Retinal pigment epithelial cell (primary cell): ENCODE measurements at regions not wholly inside any gene's neighbourhood (a gene's known extent, or its start where the extent isn't known, plus 50 kb on each side); places are given as distances from the start of the nearest gene placed in this dataset.
"Not testable (repeated sequence)": the region's sequence is repeated elsewhere in the genome, so short reads cannot be mapped to it uniquely, and the experiment has no call there.

Experiments used
- DNase-seq: peaks from one replicate; pipeline ENCODE4 v3.0.0-alpha.2; 2010; ENCODE audit warnings: low read depth
- H3K4me3 ChIP-seq: 2 replicates; pipeline ENCODE4 v1.5.1; 2011; ENCODE audit warnings: mild to moderate bottlenecking, low read length, control low read depth, moderate library complexity
- CTCF ChIP-seq: conservative IDR thresholded peaks from 2 replicates; pipeline ENCODE4 v1.5.1; 2011; ENCODE audit warnings: low read depth, low read length, control low read depth, inconsistent platforms

GRCh38 chr10:65614956-65615565 is 1310.8 kb upstream of the LRRTM3 start:
- no peak for TF ChIP-seq CTCF
- no peak for DNase-seq
- no peak overlapping the region for H3K4me3 ChIP-seq

DNA sequence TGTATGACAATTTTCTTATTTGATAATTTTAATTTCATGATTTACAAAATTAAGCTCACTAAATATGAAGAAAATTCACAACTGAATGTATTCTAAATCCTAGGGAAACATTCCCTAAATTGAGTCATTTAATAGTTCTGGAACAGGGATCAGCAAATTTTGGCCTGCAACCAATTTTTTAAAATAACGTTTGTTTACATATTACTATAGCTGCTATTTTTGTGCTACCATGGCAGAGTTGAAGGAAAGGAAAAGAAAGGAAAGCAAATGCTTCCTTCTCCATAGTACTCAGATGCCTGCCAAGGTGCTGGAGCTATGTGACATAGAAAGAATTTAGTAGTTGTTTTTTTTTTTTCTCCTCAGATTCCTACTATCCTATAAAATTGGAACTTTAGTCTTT is 1307.7 kb upstream of the LRRTM3 start:
- TF ChIP-seq CTCF: no peak
- DNase-seq: peak; percentile 4

DNA sequence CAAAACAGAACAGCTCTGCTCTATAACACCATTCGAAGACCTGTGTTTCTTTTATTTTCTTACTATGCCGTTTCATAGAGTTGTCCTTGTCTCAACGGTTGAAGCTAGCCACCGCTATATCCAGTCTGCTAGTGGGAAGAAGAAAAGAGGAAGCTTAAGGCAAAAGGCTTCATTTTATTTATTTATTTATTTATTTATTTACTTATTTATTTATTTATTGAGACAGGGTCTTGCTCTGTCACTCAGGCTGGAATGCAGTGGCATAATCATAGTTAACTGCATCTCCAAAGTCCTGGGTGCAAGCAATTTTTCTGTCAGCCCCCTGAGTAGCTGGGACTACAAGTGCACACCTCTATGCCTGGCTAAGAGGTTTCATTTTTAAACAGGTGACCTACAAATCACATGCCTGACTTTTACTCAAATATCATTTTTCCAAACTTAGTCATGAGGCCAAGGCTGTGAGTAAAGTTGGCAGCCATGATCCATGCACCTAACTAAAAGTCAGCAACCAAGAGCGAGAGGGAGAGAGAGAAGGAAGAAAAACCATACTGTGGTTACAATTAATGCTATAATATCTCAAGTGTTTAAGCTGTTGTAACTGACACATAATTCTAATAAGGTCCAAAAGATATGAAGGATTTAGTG is 1305.3 kb upstream of the LRRTM3 start:
- DNase-seq: peak; percentile 76
- TF ChIP-seq CTCF: no peak

More for the DNA sequence above, 1307.7 kb upstream of the LRRTM3 start:
- no peak overlapping the region for H3K4me3 ChIP-seq

GRCh38 chr10:65622608-65623007 is 1303.2 kb upstream of the LRRTM3 start:
- no peak for DNase-seq
- TF ChIP-seq CTCF: no peak
- no peak overlapping the region for H3K4me3 ChIP-seq

More for the DNA sequence above, 1305.3 kb upstream of the LRRTM3 start:
- no peak overlapping the region for H3K4me3 ChIP-seq

DNA sequence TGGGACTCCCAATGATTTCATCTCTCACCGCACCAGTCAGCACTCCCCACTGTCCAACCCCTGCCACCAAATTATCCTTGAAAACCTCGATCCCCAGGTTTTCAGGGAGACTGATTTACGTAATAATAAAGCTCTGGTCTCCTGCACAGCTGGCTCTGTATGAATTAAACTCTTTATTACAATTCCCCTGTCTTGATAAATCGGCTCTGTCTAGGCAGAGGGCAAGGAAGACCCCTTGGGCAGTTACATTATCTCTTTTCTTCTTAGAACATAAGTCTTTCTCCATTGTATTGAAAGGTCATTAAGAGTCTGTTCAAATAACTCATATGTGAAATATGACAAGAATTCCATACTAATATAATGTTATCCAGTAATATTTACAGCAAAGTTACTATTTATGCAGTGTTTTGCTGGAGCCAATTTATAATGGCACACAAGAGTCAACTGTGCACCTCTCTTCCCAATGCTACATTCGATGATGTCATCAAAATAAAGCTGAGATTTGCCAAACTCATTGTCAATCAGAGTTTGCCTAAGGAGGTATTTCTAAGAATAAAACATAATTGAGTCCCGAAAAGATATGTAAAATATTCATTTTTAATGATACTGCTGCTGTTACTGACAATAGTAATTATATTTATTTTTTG is 1297.2 kb upstream of the LRRTM3 start:
- DNase-seq: peak; percentile 4
- TF ChIP-seq CTCF: no peak
- H3K4me3 ChIP-seq: no peak overlapping the region

DNA sequence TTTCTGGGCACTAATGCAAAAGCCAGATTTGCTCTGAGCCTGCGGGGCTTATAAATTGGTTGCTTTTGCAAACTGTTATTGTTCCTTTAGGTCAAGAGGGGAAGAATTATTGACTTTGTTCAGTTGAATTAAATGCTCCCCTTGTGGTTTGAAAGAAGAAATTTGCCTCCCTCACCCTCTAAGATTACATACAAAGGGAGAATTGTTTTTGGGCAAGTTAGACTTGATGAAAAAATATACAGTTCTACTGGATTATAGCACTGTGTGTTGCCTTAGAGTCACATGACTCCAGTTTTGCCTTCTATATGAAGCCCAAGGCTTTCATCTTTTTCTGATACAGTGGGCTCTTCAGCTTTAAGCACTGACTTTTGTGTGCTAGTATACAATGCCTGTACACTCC is 1265.8 kb upstream of the LRRTM3 start:
- TF ChIP-seq CTCF: no peak
- no peak overlapping the region for H3K4me3 ChIP-seq
- no peak for DNase-seq

DNA sequence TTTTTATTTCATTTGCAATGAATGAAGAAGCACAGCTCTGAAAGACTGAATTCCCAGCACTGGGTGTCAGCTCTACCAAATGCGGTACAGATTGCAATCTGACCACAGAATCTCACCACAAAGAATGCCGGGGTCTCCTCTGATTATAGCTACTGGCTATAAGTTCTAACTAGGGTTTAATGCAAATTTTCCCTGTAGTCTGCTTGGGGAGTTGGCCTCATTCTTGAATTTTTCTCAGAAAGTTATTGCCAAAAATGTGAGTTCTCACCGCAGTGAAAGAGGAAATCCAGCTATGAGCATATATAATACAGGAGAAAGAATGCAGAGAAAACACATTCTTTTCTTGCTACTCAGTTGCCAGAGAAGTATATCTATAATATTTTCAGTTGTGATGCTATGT is 1255.7 kb upstream of the LRRTM3 start:
- H3K4me3 ChIP-seq: no peak overlapping the region
- no peak for TF ChIP-seq CTCF
- DNase-seq: peak; percentile 83

GRCh38 chr10:65670596-65670995 is 1255.2 kb upstream of the LRRTM3 start:
- DNase-seq, H3K4me3 ChIP-seq: not testable (repeated sequence)
